ENCODE measurements at regions not wholly inside any gene's neighbourhood (a gene's known extent, or its start where the extent isn't known, plus 50 kb on each side); places are given as distances from the start of the nearest gene placed in this dataset.
"Not testable (repeated sequence)": the region's sequence is repeated elsewhere in the genome, so short reads cannot be mapped to it uniquely, and the experiment has no call there.

GRCh38 chr17:28258347-28258887 is 60.6 kb upstream of the TMEM97 start:
- ChIA-PET CTCF (interaction anchor here (1.0 kb wide), 1 partner anchor 10 kb away, joined by 4 read pairs; no protein-coding TSS in a partner anchor), POLR2A (no interaction called here)
- Histone ChIP-seq H3K36me3 (ENCODE audit: control insufficient read depth in 4 of 4, insufficient read depth in 4 of 4, low read length in 3 of 4) (no peaks in the 10 kb centered on the region), H3K27me3 (replicated peaks in 2 of 5; ENCODE audit: control insufficient read depth in 4 of 5, insufficient read depth in 5 of 5, low read length in 4 of 5) (peaks cover 0 to 14% (median 0%) of the 10 kb centered on the region in 5 experiments), H3K4me1 (ENCODE audit: control extremely low read depth in 1 of 4, control insufficient read depth in 4 of 4, insufficient read depth in 4 of 4, low read length in 3 of 4) (no peaks in the 10 kb centered on the region), H3K27ac (ENCODE audit: insufficient read depth in 1 of 2, low read depth in 1 of 2, low read length in 2 of 2, poor library complexity in 1 of 2, severe bottlenecking in 2 of 2) (no peak overlapping the region), H3K4me3 (ENCODE audit: control insufficient read depth in 1 of 7, extremely low read depth in 1 of 7, insufficient read depth in 4 of 7, low read depth in 2 of 7, low read length in 6 of 7) (no peak overlapping the region), H3K9me3 (ENCODE audit: control extremely low read depth in 1 of 5, control insufficient read depth in 4 of 5, insufficient read depth in 2 of 5, low read depth in 1 of 5, low read length in 4 of 5) (peaks cover 0 to 24% (median 11%) of the 10 kb centered on the region in 5 experiments)
- 77% methylated on average over 4 of the region's 5 CpGs for WGBS (ENCODE audit: insufficient coverage)
- DNase-seq: no peak

GRCh38 chr17:28261219-28261618 is 57.8 kb upstream of the TMEM97 start:
- H3K36me3 ChIP-seq (ENCODE audit: control insufficient read depth in 4 of 4, insufficient read depth in 4 of 4, low read length in 3 of 4): no peaks in the 10 kb centered on the region
- POLR2A ChIA-PET: no interaction called here
- DNase-seq: no peak
- H3K4me1 ChIP-seq (ENCODE audit: control extremely low read depth in 1 of 4, control insufficient read depth in 4 of 4, insufficient read depth in 4 of 4, low read length in 3 of 4): no peaks in the 10 kb centered on the region
- peaks cover 0 to 8% (median 0%) of the 10 kb centered on the region in 5 experiments for H3K27me3 ChIP-seq (replicated peaks in 2 of 5; ENCODE audit: control insufficient read depth in 4 of 5, insufficient read depth in 5 of 5, low read length in 4 of 5)
- CTCF ChIA-PET: interaction anchor here (0.6 to 1.2 kb wide), 4 partner anchors 10 to 41 kb away, joined by 3 read pairs; no protein-coding TSS in a partner anchor
- H3K27ac ChIP-seq (ENCODE audit: insufficient read depth in 1 of 2, low read depth in 1 of 2, low read length in 2 of 2, poor library complexity in 1 of 2, severe bottlenecking in 2 of 2): no peak overlapping the region
- H3K9me3 ChIP-seq (ENCODE audit: control extremely low read depth in 1 of 5, control insufficient read depth in 4 of 5, insufficient read depth in 2 of 5, low read depth in 1 of 5, low read length in 4 of 5): peaks cover 0 to 36% (median 17%) of the 10 kb centered on the region in 5 experiments
- no CpG with 5 or more reads among the region's 2 CpGs for WGBS (ENCODE audit: insufficient coverage)
- no peak overlapping the region for H3K4me3 ChIP-seq (ENCODE audit: control insufficient read depth in 1 of 7, extremely low read depth in 1 of 7, insufficient read depth in 4 of 7, low read depth in 2 of 7, low read length in 6 of 7)

GRCh38 chr17:28262123-28262745 is 56.8 kb upstream of the TMEM97 start:
- H3K4me3 ChIP-seq (ENCODE audit: control insufficient read depth in 1 of 7, extremely low read depth in 1 of 7, insufficient read depth in 4 of 7, low read depth in 2 of 7, low read length in 6 of 7); H3K36me3 ChIP-seq (ENCODE audit: control insufficient read depth in 4 of 4, insufficient read depth in 4 of 4, low read length in 3 of 4); H3K4me1 ChIP-seq (ENCODE audit: control extremely low read depth in 1 of 4, control insufficient read depth in 4 of 4, insufficient read depth in 4 of 4, low read length in 3 of 4); H3K27ac ChIP-seq (ENCODE audit: insufficient read depth in 1 of 2, low read depth in 1 of 2, low read length in 2 of 2, poor library complexity in 1 of 2, severe bottlenecking in 2 of 2); H3K27me3 ChIP-seq (replicated peaks in 2 of 5; ENCODE audit: control insufficient read depth in 4 of 5, insufficient read depth in 5 of 5, low read length in 4 of 5); POLR2A ChIA-PET: not testable (repeated sequence)
- peak in 2 of 3 donors; percentile 19 to 28 for DNase-seq
- CTCF ChIA-PET: interaction anchor here (0.7 kb wide), 1 partner anchor 27 kb away, joined by 3 read pairs; no protein-coding TSS in a partner anchor
- peaks cover 0 to 44% (median 19%) of the 10 kb centered on the region in 5 experiments for H3K9me3 ChIP-seq (ENCODE audit: control extremely low read depth in 1 of 5, control insufficient read depth in 4 of 5, insufficient read depth in 2 of 5, low read depth in 1 of 5, low read length in 4 of 5)
- WGBS (ENCODE audit: insufficient coverage): 90% methylated on average over 7 of the region's 10 CpGs

- H3K9me3 ChIP-seq (ENCODE audit: control extremely low read depth in 1 of 5, control insufficient read depth in 4 of 5, insufficient read depth in 2 of 5, low read depth in 1 of 5, low read length in 4 of 5): peaks cover 0 to 63% (median 27%) of the 10 kb centered on the region in 5 experiments
- H3K27ac ChIP-seq (ENCODE audit: insufficient read depth in 1 of 2, low read depth in 1 of 2, low read length in 2 of 2, poor library complexity in 1 of 2, severe bottlenecking in 2 of 2); DNase-seq; H3K4me3 ChIP-seq (ENCODE audit: control insufficient read depth in 1 of 7, extremely low read depth in 1 of 7, insufficient read depth in 4 of 7, low read depth in 2 of 7, low read length in 6 of 7); H3K27me3 ChIP-seq (replicated peaks in 2 of 5; ENCODE audit: control insufficient read depth in 4 of 5, insufficient read depth in 5 of 5, low read length in 4 of 5); POLR2A ChIA-PET; H3K4me1 ChIP-seq (ENCODE audit: control extremely low read depth in 1 of 4, control insufficient read depth in 4 of 4, insufficient read depth in 4 of 4, low read length in 3 of 4); H3K36me3 ChIP-seq (ENCODE audit: control insufficient read depth in 4 of 4, insufficient read depth in 4 of 4, low read length in 3 of 4): not testable (repeated sequence)
- CTCF ChIA-PET: interaction anchor here (0.9 to 1.2 kb wide), 4 partner anchors 15 to 33 kb away, joined by 3 to 4 read pairs (median 3); no protein-coding TSS in a partner anchor
- 85% methylated on average over 4 of the region's 5 CpGs for WGBS (ENCODE audit: insufficient coverage)
Observed at GRCh38 chr17:28264902-28265548, 54.0 kb upstream of the TMEM97 start.

- H3K36me3 ChIP-seq (ENCODE audit: control insufficient read depth in 4 of 4, insufficient read depth in 4 of 4, low read length in 3 of 4); H3K4me1 ChIP-seq (ENCODE audit: control extremely low read depth in 1 of 4, control insufficient read depth in 4 of 4, insufficient read depth in 4 of 4, low read length in 3 of 4); H3K27ac ChIP-seq (ENCODE audit: insufficient read depth in 1 of 2, low read depth in 1 of 2, low read length in 2 of 2, poor library complexity in 1 of 2, severe bottlenecking in 2 of 2); H3K4me3 ChIP-seq (ENCODE audit: control insufficient read depth in 1 of 7, extremely low read depth in 1 of 7, insufficient read depth in 4 of 7, low read depth in 2 of 7, low read length in 6 of 7); DNase-seq; POLR2A ChIA-PET: not testable (repeated sequence)
- Histone ChIP-seq H3K9me3 (ENCODE audit: control extremely low read depth in 1 of 5, control insufficient read depth in 4 of 5, insufficient read depth in 2 of 5, low read depth in 1 of 5, low read length in 4 of 5) (peaks cover 0 to 67% (median 27%) of the 10 kb centered on the region in 5 experiments), H3K27me3 (replicated peaks in 2 of 5; ENCODE audit: control insufficient read depth in 4 of 5, insufficient read depth in 5 of 5, low read length in 4 of 5) (peaks cover 0 to 18% (median 9%) of the 10 kb centered on the region in 5 experiments)
- CTCF ChIA-PET: interaction anchor here (0.9 to 1.2 kb wide), 4 partner anchors 15 to 34 kb away, joined by 3 to 4 read pairs (median 3); no protein-coding TSS in a partner anchor
- WGBS (ENCODE audit: insufficient coverage): 95% methylated on average over 19 of the region's 21 CpGs
Observed at GRCh38 chr17:28265856-28266546, 53.0 kb upstream of the TMEM97 start.

- H3K4me1 ChIP-seq (ENCODE audit: control extremely low read depth in 1 of 4, control insufficient read depth in 4 of 4, insufficient read depth in 4 of 4, low read length in 3 of 4); H3K36me3 ChIP-seq (ENCODE audit: control insufficient read depth in 4 of 4, insufficient read depth in 4 of 4, low read length in 3 of 4); H3K27ac ChIP-seq (ENCODE audit: insufficient read depth in 1 of 2, low read depth in 1 of 2, low read length in 2 of 2, poor library complexity in 1 of 2, severe bottlenecking in 2 of 2); POLR2A ChIA-PET; H3K4me3 ChIP-seq (ENCODE audit: control insufficient read depth in 1 of 7, extremely low read depth in 1 of 7, insufficient read depth in 4 of 7, low read depth in 2 of 7, low read length in 6 of 7); DNase-seq; CTCF ChIA-PET: not testable (repeated sequence)
- peaks cover 0 to 23% (median 13%) of the 10 kb centered on the region in 5 experiments for H3K27me3 ChIP-seq (replicated peaks in 2 of 5; ENCODE audit: control insufficient read depth in 4 of 5, insufficient read depth in 5 of 5, low read length in 4 of 5)
- 94% methylated on average over 5 of the region's 5 CpGs for WGBS (ENCODE audit: insufficient coverage)
- peaks cover 0 to 64% (median 27%) of the 10 kb centered on the region in 5 experiments for H3K9me3 ChIP-seq (ENCODE audit: control extremely low read depth in 1 of 5, control insufficient read depth in 4 of 5, insufficient read depth in 2 of 5, low read depth in 1 of 5, low read length in 4 of 5)
Observed at GRCh38 chr17:28266547-28266920, 52.5 kb upstream of the TMEM97 start.

All from common myeloid progenitor, CD34-positive (primary cell).